IMR-90 (cell line): ENCODE measurements at regions not wholly inside any gene's neighbourhood (a gene's known extent, or its start where the extent isn't known, plus 50 kb on each side); places are given as distances from the start of the nearest gene placed in this dataset.

Experiments used
- ATAC-seq: fragments of 200-7000 bp; cut with Tn5 transposase; 2 replicates; pipeline ENCODE4 v1.9.1; 2020; ENCODE audit warnings: low read depth, mild to moderate bottlenecking, moderate library complexity
- BruUV-seq: library from RNA; stranded (reverse); fragments of 400-500 nt; replicated peaks from 2 replicates; lab custom pipeline; 2021; lab: Mats Ljungman, UMichigan
- CTCF ChIA-PET: fragments of 300-600 bp; formaldehyde crosslinking; extraction: SDS; loops from one replicate; lab custom pipeline; 2021; ENCODE audit warnings: antibody characterized with exemption; lab: Yijun Ruan, JAX
- POLR2A ChIA-PET: fragments of 300-600 bp; sonication (Branson Sonifier 250); formaldehyde crosslinking; loops from one replicate; lab custom pipeline; 2022; ENCODE audit warnings: antibody characterized with exemption; ENCODE audit not compliant: unreplicated experiment; lab: Charles Lee
- DNase-seq: peaks from one replicate; pipeline ENCODE4 v3.0.0; 2013
- H2AFZ ChIP-seq: replicated peaks from 2 replicates; pipeline ENCODE3; 2013; ENCODE audit warnings: low read length, mild to moderate bottlenecking; ENCODE audit not compliant: poor library complexity
- H2AK5ac ChIP-seq: 2 replicates; pipeline ENCODE4 v1.6.1; 2013; ENCODE audit warnings: low read depth, low read length, inconsistent platforms
- H2AK9ac ChIP-seq: replicated peaks from 2 replicates; pipeline ENCODE3; 2013; ENCODE audit warnings: mild to moderate bottlenecking, low read depth, low read length, moderate library complexity; ENCODE audit not compliant: poor library complexity
- H2BK120ac ChIP-seq: 2 replicates; pipeline ENCODE4 v1.6.1; 2013; ENCODE audit warnings: low read depth, low read length, inconsistent platforms
- H2BK15ac ChIP-seq: 3 replicates; pipeline ENCODE4 v1.6.1; 2013; ENCODE audit warnings: low read depth, low read length, inconsistent platforms
- H2BK20ac ChIP-seq: 2 replicates; pipeline ENCODE4 v1.6.1; 2013; ENCODE audit warnings: low read depth, mild to moderate bottlenecking, inconsistent platforms, low read length, moderate library complexity
- H2BK5ac ChIP-seq: 2 replicates; pipeline ENCODE4 v1.6.1; 2013; ENCODE audit warnings: mild to moderate bottlenecking, low read depth, low read length, inconsistent platforms; ENCODE audit not compliant: poor library complexity, severe bottlenecking
- H3K14ac ChIP-seq: replicated peaks from 2 replicates; pipeline ENCODE4 v1.6.1; 2013; ENCODE audit warnings: low read depth, low read length, inconsistent platforms
- H3K18ac ChIP-seq: 2 replicates; pipeline ENCODE4 v1.6.1; 2013; ENCODE audit warnings: low read depth, low read length, control low read depth
- H3K23ac ChIP-seq: 2 replicates; pipeline ENCODE4 v1.6.1; 2013; ENCODE audit warnings: low read depth, low read length, inconsistent platforms
- H3K27ac ChIP-seq: 2 replicates; pipeline ENCODE4 v1.5.1; 2013; ENCODE audit warnings: mild to moderate bottlenecking, control low read depth, low read length; ENCODE audit not compliant: insufficient read depth
- H3K27me3 ChIP-seq: 2 replicates; pipeline ENCODE4 v1.6.1; 2013; ENCODE audit warnings: low read length; ENCODE audit not compliant: control insufficient read depth, insufficient read depth
- H3K36me3 ChIP-seq: 2 replicates; pipeline ENCODE4 v1.6.1; 2013; ENCODE audit warnings: low read length, mixed read lengths; ENCODE audit not compliant: control insufficient read depth, insufficient read depth
- H3K4ac ChIP-seq: 2 replicates; pipeline ENCODE4 v1.6.1; 2013; ENCODE audit warnings: low read depth, low read length, inconsistent platforms
- H3K4me1 ChIP-seq: 2 replicates; pipeline ENCODE4 v1.6.1; 2013; ENCODE audit warnings: low read length, mixed read lengths; ENCODE audit not compliant: control insufficient read depth, insufficient read depth
- H3K4me2 ChIP-seq: 2 replicates; pipeline ENCODE4 v1.6.1; 2013; ENCODE audit warnings: low read depth, mild to moderate bottlenecking, control low read depth, low read length, moderate library complexity
- H3K4me3 ChIP-seq: 2 replicates; pipeline ENCODE4 v1.5.1; 2013; ENCODE audit warnings: low read depth, mild to moderate bottlenecking, control low read depth, low read length, moderate library complexity; ENCODE audit not compliant: insufficient read depth
- H3K56ac ChIP-seq: 2 replicates; pipeline ENCODE4 v1.6.1; 2013; ENCODE audit warnings: low read length, inconsistent platforms; ENCODE audit not compliant: insufficient read depth; ENCODE audit errors: extremely low read depth
- H3K79me1 ChIP-seq, 2 experiments: 2 replicates each; pipeline ENCODE4 v1.6.1; 2013; ENCODE audit warnings: low read length in 2 of 2, inconsistent platforms in 1 of 2, low read depth in 1 of 2
- H3K9ac ChIP-seq: 2 replicates; pipeline ENCODE4 v1.6.1; 2013; ENCODE audit warnings: low read depth, low read length, control low read depth
- H3K9me1 ChIP-seq: 2 replicates; pipeline ENCODE4 v1.6.1; 2013; ENCODE audit warnings: low read length, inconsistent platforms; ENCODE audit not compliant: insufficient read depth
- H3K9me3 ChIP-seq: 2 replicates; pipeline ENCODE4 v1.6.1; 2013; ENCODE audit warnings: low read length; ENCODE audit not compliant: control insufficient read depth, insufficient read depth
- H4K20me1 ChIP-seq: 2 replicates; pipeline ENCODE4 v1.6.1; 2013; ENCODE audit warnings: low read length, inconsistent platforms; ENCODE audit not compliant: insufficient read depth
- H4K5ac ChIP-seq: 2 replicates; pipeline ENCODE4 v1.6.1; 2013; ENCODE audit warnings: mild to moderate bottlenecking, low read depth, low read length, control low read depth
- H4K8ac ChIP-seq, 2 experiments: 2 replicates each; pipeline ENCODE4 v1.6.1; 2013; ENCODE audit warnings: low read depth in 2 of 2, low read length in 2 of 2, control low read depth in 1 of 2, inconsistent platforms in 1 of 2
- H4K91ac ChIP-seq: 2 replicates; pipeline ENCODE4 v1.6.1; 2013; ENCODE audit warnings: low read depth, low read length, inconsistent platforms; ENCODE audit not compliant: insufficient read depth
- BHLHE40 ChIP-seq: fragments of 150-350 bp; IDR thresholded peaks from 2 replicates; pipeline ENCODE4 v1.6.1; 2016; ENCODE audit warnings: mild to moderate bottlenecking, low read depth, low read length
- CEBPB ChIP-seq: IDR thresholded peaks from 2 replicates; pipeline ENCODE4 v1.6.1; 2012; ENCODE audit warnings: low read depth, low read length, improper control_type of control experiment
- CHD1 ChIP-seq: IDR thresholded peaks from 2 replicates; pipeline ENCODE4 v1.6.1; 2012; ENCODE audit warnings: low read depth, low read length, improper control_type of control experiment
- CTCF ChIP-seq: conservative IDR thresholded peaks from 2 replicates; pipeline ENCODE4 v1.5.1; 2012; ENCODE audit warnings: mild to moderate bottlenecking, low read depth, low read length, improper control_type of control experiment
- FOS ChIP-seq: fragments of 150-350 bp; IDR thresholded peaks from 2 replicates; pipeline ENCODE4 v1.6.1; 2016; ENCODE audit warnings: low read depth, low read length
- MAFK ChIP-seq: IDR thresholded peaks from 2 replicates; pipeline ENCODE4 v1.6.1; 2012; ENCODE audit warnings: low read depth, low read length, improper control_type of control experiment
- MAZ ChIP-seq: IDR thresholded peaks from 2 replicates; pipeline ENCODE4 v1.6.1; 2012; ENCODE audit warnings: low read depth, mild to moderate bottlenecking, low read length, improper control_type of control experiment, moderate library complexity, borderline replicate concordance
- MXI1 ChIP-seq: IDR thresholded peaks from 2 replicates; pipeline ENCODE4 v1.6.1; 2012; ENCODE audit warnings: low read depth, mild to moderate bottlenecking, low read length, moderate library complexity, borderline replicate concordance
- NFE2L2 ChIP-seq: fragments of 150-350 bp; IDR thresholded peaks from 2 replicates; pipeline ENCODE4 v1.6.1; 2016; ENCODE audit warnings: low read depth, mild to moderate bottlenecking, low read length
- POLR2A ChIP-seq: IDR thresholded peaks from 2 replicates; pipeline ENCODE4 v1.6.1; 2012; ENCODE audit warnings: mild to moderate bottlenecking, low read depth, low read length
- RAD21 ChIP-seq: IDR thresholded peaks from 2 replicates; pipeline ENCODE4 v1.6.1; 2012; ENCODE audit warnings: low read length, improper control_type of control experiment
- RCOR1 ChIP-seq: IDR thresholded peaks from 2 replicates; pipeline ENCODE4 v1.6.1; 2012; ENCODE audit warnings: mild to moderate bottlenecking, low read length, improper control_type of control experiment; ENCODE audit not compliant: insufficient replicate concordance
- RFX5 ChIP-seq: IDR thresholded peaks from 2 replicates; pipeline ENCODE4 v1.8.0; 2012; ENCODE audit warnings: low read depth, mild to moderate bottlenecking, low read length, moderate library complexity
- SMC3 ChIP-seq: fragments of 150-350 bp; IDR thresholded peaks from 2 replicates; pipeline ENCODE4 v1.6.1; 2016; ENCODE audit warnings: low read depth, mild to moderate bottlenecking, antibody characterized with exemption, low read length, moderate library complexity
- WGBS, 2 experiments: methylation state at CpG; one replicate each; pipeline versions ENCODE4 v1.1.5 to v1.1.7; 2013; ENCODE audit warnings: missing lambda C conversion rate in 2 of 2; ENCODE audit not compliant: insufficient read length in 1 of 2; ENCODE audit errors: extremely low coverage in 2 of 2; 5-methylcytosine and 5-hydroxymethylcytosine counted together
- dilution Hi-C: fragments of 300-500 bp; cut with HindIII; formaldehyde crosslinking; loops from one replicate; pipeline ENCODE4 v1.14.3; 2018; ENCODE audit warnings: low sequenced_read_pairs; ENCODE audit not compliant: unreplicated experiment
- in situ Hi-C: fragments of 300-500 bp; cut with MboI; formaldehyde crosslinking; loops from 3 replicates; pipeline ENCODE4 v1.14.3; 2019; ENCODE audit warnings: low sequenced_read_pairs, inconsistent platforms, mixed read lengths
- intact Hi-C: fragments of 100-400 bp; cut with micrococcal nuclease; formaldehyde crosslinking; loops from 2 replicates; pipeline ENCODE4 v1.10.0; 2022
- TF ChIP-seq, protein P1 (sequence below): fragments of 150-350 bp; IDR thresholded peaks from 2 replicates; pipeline ENCODE4 v1.6.1; 2017; ENCODE audit warnings: mild to moderate bottlenecking, antibody characterized with exemption, low read length, low read depth
- TF ChIP-seq, protein P2 (sequence below): fragments of 150-350 bp; IDR thresholded peaks from 2 replicates; pipeline ENCODE4 v1.6.1; 2016; ENCODE audit warnings: low read depth, mild to moderate bottlenecking, low read length, moderate library complexity, borderline replicate concordance

DNA sequence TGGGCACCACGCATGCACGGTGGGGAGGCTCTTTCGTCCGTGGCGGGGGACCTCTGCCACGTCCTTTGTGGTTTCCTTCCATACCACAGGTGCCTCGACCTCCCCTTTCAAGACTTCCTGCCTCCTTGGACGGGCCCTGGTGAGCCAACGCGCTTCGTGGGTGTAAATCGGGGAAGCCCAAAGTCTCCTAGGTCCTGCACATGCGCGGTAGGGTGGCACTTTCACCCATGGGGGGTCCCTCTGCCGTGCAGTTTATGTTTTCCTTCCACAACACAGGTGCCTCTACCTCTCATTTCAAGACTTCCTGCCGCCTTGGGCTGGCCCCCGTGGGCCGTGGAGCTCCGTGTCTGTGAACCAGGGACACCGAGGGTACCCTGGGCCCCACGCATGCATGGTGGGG is 349.7 kb downstream of the ALG10 start:
- peaks cover 22% of the 10 kb centered on the region for H3K9me3 ChIP-seq
- H3K56ac ChIP-seq = no peak overlapping the region
- H4K20me1 ChIP-seq = no peaks in the 10 kb centered on the region
- no peak for ATAC-seq
- no peak overlapping the region for H2AK9ac ChIP-seq
- no peak overlapping the region for H2AFZ ChIP-seq
- H3K4me3 ChIP-seq = no peak overlapping the region
- no peak for DNase-seq
- no peak overlapping the region for H2BK15ac ChIP-seq
- CTCF ChIA-PET = no interaction called here
- intact Hi-C loops (no loop called here), in situ Hi-C loops (no loop called here), dilution Hi-C loops (no loop called here)
- H2BK120ac ChIP-seq = no peak overlapping the region
- no peak overlapping the region for H2BK20ac ChIP-seq
- no peak overlapping the region for H3K27ac ChIP-seq
- no peak overlapping the region for H2AK5ac ChIP-seq
- H4K91ac ChIP-seq = no peak overlapping the region
- BruUV-seq = no TSS peak
- H3K18ac ChIP-seq = no peak overlapping the region
- POLR2A ChIA-PET = no interaction called here
- H3K4me1 ChIP-seq = no peaks in the 10 kb centered on the region
- no peak overlapping the region for H2BK5ac ChIP-seq
- H3K79me1 ChIP-seq = no peaks in the 10 kb centered on the region
- no peak overlapping the region for H3K4ac ChIP-seq
- no peak overlapping the region for H4K8ac ChIP-seq
- no peak overlapping the region for H4K5ac ChIP-seq
- no peak overlapping the region for H3K4me2 ChIP-seq
- H3K14ac ChIP-seq = no peak overlapping the region
- H3K23ac ChIP-seq = no peak overlapping the region
- H3K27me3 ChIP-seq = no peaks in the 10 kb centered on the region
- 47% methylated on average over 3 of the region's 21 CpGs; no CpG with 5 or more reads in 1 of the 2 experiments for WGBS, 2 experiments
- H3K36me3 ChIP-seq = no peaks in the 10 kb centered on the region
- TF ChIP-seq BHLHE40 (no peak), MXI1 (no peak), RAD21 (no peak), SMC3 (no peak), MAFK (no peak), NFE2L2 (no peak), RCOR1 (no peak), MAZ (no peak), RFX5 (no peak), POLR2A (no peak), FOS (no peak), CEBPB (no peak), CTCF (no peak), CHD1 (no peak)
- TF ChIP-seq, protein P1, sequence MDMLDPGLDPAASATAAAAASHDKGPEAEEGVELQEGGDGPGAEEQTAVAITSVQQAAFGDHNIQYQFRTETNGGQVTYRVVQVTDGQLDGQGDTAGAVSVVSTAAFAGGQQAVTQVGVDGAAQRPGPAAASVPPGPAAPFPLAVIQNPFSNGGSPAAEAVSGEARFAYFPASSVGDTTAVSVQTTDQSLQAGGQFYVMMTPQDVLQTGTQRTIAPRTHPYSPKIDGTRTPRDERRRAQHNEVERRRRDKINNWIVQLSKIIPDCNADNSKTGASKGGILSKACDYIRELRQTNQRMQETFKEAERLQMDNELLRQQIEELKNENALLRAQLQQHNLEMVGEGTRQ = no peak
- TF ChIP-seq, protein P2, sequence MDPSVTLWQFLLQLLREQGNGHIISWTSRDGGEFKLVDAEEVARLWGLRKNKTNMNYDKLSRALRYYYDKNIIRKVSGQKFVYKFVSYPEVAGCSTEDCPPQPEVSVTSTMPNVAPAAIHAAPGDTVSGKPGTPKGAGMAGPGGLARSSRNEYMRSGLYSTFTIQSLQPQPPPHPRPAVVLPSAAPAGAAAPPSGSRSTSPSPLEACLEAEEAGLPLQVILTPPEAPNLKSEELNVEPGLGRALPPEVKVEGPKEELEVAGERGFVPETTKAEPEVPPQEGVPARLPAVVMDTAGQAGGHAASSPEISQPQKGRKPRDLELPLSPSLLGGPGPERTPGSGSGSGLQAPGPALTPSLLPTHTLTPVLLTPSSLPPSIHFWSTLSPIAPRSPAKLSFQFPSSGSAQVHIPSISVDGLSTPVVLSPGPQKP = no peak
- H3K9ac ChIP-seq = no peak overlapping the region
- no peaks in the 10 kb centered on the region for H3K9me1 ChIP-seq
